ENCODE measurements at regions not wholly inside any gene's neighbourhood (a gene's known extent, or its start where the extent isn't known, plus 50 kb on each side); places are given as distances from the start of the nearest gene placed in this dataset.

DNA sequence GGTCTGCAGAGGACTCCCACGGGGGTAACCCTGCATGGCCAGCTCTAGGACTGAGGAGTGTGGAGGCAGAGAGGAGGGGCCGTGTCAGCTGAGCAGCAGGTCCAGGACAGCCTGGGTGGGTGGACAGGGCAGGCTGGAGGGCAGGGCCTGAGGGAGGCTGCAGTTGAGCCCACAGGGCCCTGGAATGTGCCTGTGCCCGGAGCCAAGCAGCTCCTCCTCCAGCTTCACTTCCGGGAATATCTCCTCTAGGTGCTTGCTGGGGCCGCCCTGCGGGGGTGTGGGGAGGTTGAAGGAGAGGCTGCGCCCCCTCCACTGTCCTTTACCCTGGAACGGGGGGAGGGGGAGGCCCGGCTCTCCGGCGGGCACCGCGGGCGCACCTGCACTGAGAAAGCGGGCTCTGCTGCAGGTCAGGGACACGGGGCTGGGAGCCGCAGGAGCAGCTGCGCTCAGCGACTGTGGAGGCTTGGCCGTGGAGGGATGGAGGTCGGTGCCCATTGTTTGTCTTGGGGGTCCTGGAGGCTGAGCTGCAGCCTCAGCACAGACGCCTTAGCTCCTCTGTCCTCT lies 1293.2 kb downstream of the BRD1 start:
- H3K27me3 Mint-ChIP-seq: peaks cover 2% of the 10 kb centered on the region

DNA sequence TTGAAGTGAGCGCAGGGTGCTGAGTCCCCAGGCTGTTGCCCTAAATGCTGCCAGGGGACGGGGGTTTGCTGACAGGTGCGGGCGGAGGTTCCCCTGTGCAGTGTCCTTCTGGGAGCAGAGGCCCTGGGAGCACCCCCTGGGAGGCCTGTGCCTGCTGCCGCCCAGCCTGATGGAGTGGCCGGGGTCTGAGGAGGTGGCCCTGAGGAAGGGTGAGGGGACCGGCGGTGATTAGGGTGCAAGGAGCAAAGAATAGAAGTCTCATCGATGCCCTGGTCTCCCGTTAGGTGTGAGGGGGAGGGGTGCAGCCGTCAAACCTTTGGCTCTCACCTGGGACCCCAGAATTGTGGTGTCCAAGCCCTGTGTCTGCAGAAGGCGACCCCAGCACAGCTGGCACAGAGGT lies 1294.7 kb downstream of the BRD1 start:
- no peak overlapping the region for H3K27ac Mint-ChIP-seq
- ChIA-PET POLR2A (no interaction called here), CTCF (no interaction called here)
- WGBS (ENCODE audit: insufficient coverage): 85% methylated on average over 12 of the region's 12 CpGs
- Histone ChIP-seq H3K27ac (ENCODE audit: low read length in 2 of 2) (no peak overlapping the region), H4K20me1 (ENCODE audit: control insufficient read depth, insufficient read depth, low read length, poor library complexity, severe bottlenecking) (no peaks in the 10 kb centered on the region), H3K9me3 (ENCODE audit: control extremely low read depth in 1 of 3, control insufficient read depth in 2 of 3, insufficient read depth in 1 of 3, low read length in 2 of 3) (peaks cover 0 to 5% (median 0%) of the 10 kb centered on the region in 3 donors), H3K4me3 (ENCODE audit: control extremely low read depth in 1 of 5, extremely low read depth in 1 of 5, insufficient read depth in 1 of 5, low read depth in 2 of 5, low read length in 4 of 5) (no peak overlapping the region), H3K4me2 (replicated peaks; ENCODE audit: low read depth, low read length, poor library complexity, severe bottlenecking) (no peak overlapping the region), H3K4me1 (ENCODE audit: control insufficient read depth in 2 of 2, insufficient read depth in 2 of 2, low read length in 2 of 2) (no peaks in the 10 kb centered on the region), H3K9ac (ENCODE audit: low read length) (no peak overlapping the region), H3K36me3 (replicated peaks in 1 of 2; ENCODE audit: control extremely low read depth in 1 of 2, control insufficient read depth in 1 of 2, extremely low read depth in 1 of 2, insufficient read depth in 2 of 2, low read length in 1 of 2) (no peaks in the 10 kb centered on the region), H2AFZ (ENCODE audit: insufficient read depth, low read depth, low read length, poor library complexity, severe bottlenecking) (no peak overlapping the region), H3K27me3 (replicated peaks in 1 of 4; ENCODE audit: control extremely low read depth in 1 of 4, control insufficient read depth in 3 of 4, insufficient read depth in 4 of 4, low read length in 3 of 4) (no peaks in the 10 kb centered on the region), H3K79me2 (ENCODE audit: control insufficient read depth, insufficient read depth, low read length) (no peaks in the 10 kb centered on the region)
- H3K4me3 Mint-ChIP-seq: no peak overlapping the region
- ATAC-seq (ENCODE audit: low read depth) (no peak), DNase-seq (no peak)
- intact Hi-C loops (cut with micrococcal nuclease): no loop called here
- no peaks in the 10 kb centered on the region for H3K9me3 Mint-ChIP-seq (ENCODE audit: insufficient read depth)
- H3K4me1 Mint-ChIP-seq: no peaks in the 10 kb centered on the region
- H3K27me3 Mint-ChIP-seq: no peaks in the 10 kb centered on the region
- TF ChIP-seq, protein P1, sequence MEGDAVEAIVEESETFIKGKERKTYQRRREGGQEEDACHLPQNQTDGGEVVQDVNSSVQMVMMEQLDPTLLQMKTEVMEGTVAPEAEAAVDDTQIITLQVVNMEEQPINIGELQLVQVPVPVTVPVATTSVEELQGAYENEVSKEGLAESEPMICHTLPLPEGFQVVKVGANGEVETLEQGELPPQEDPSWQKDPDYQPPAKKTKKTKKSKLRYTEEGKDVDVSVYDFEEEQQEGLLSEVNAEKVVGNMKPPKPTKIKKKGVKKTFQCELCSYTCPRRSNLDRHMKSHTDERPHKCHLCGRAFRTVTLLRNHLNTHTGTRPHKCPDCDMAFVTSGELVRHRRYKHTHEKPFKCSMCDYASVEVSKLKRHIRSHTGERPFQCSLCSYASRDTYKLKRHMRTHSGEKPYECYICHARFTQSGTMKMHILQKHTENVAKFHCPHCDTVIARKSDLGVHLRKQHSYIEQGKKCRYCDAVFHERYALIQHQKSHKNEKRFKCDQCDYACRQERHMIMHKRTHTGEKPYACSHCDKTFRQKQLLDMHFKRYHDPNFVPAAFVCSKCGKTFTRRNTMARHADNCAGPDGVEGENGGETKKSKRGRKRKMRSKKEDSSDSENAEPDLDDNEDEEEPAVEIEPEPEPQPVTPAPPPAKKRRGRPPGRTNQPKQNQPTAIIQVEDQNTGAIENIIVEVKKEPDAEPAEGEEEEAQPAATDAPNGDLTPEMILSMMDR (IDR thresholded peaks at IDR 0.05): no peak
- TF ChIP-seq EZH2 (IDR thresholded peaks at IDR 0.05; ENCODE audit: borderline replicate concordance, insufficient read depth, low read depth, low read length, poor library complexity, severe bottlenecking): no peak

More for the DNA sequence above, 1293.2 kb downstream of the BRD1 start:
- no peak overlapping the region for H3K27ac Mint-ChIP-seq
- H3K4me3 Mint-ChIP-seq: no peak overlapping the region
- ChIA-PET POLR2A (no interaction called here), CTCF (no interaction called here)
- no peak for DNase-seq
- 89% methylated on average over 20 of the region's 22 CpGs for WGBS (ENCODE audit: insufficient coverage)
- H3K4me1 Mint-ChIP-seq: no peaks in the 10 kb centered on the region
- Histone ChIP-seq H4K20me1 (ENCODE audit: control insufficient read depth, insufficient read depth, low read length, poor library complexity, severe bottlenecking) (no peaks in the 10 kb centered on the region), H2AFZ (ENCODE audit: insufficient read depth, low read depth, low read length, poor library complexity, severe bottlenecking) (no peak overlapping the region), H3K4me2 (replicated peaks; ENCODE audit: low read depth, low read length, poor library complexity, severe bottlenecking) (no peak overlapping the region), H3K79me2 (ENCODE audit: control insufficient read depth, insufficient read depth, low read length) (no peaks in the 10 kb centered on the region), H3K4me3 (ENCODE audit: control extremely low read depth in 1 of 5, extremely low read depth in 1 of 5, insufficient read depth in 1 of 5, low read depth in 2 of 5, low read length in 4 of 5) (no peak overlapping the region), H3K4me1 (ENCODE audit: control insufficient read depth in 2 of 2, insufficient read depth in 2 of 2, low read length in 2 of 2) (no peaks in the 10 kb centered on the region), H3K9ac (ENCODE audit: low read length) (no peak overlapping the region), H3K27ac (ENCODE audit: low read length in 2 of 2) (no peak overlapping the region), H3K36me3 (replicated peaks in 1 of 2; ENCODE audit: control extremely low read depth in 1 of 2, control insufficient read depth in 1 of 2, extremely low read depth in 1 of 2, insufficient read depth in 2 of 2, low read length in 1 of 2) (no peaks in the 10 kb centered on the region), H3K27me3 (replicated peaks in 1 of 4; ENCODE audit: control extremely low read depth in 1 of 4, control insufficient read depth in 3 of 4, insufficient read depth in 4 of 4, low read length in 3 of 4) (no peaks in the 10 kb centered on the region), H3K9me3 (ENCODE audit: control extremely low read depth in 1 of 3, control insufficient read depth in 2 of 3, insufficient read depth in 1 of 3, low read length in 2 of 3) (peaks cover 0 to 5% (median 0%) of the 10 kb centered on the region in 3 donors)
- H3K9me3 Mint-ChIP-seq (ENCODE audit: insufficient read depth): no peaks in the 10 kb centered on the region
- intact Hi-C loops (cut with micrococcal nuclease): no loop called here
- TF ChIP-seq, protein P1 (IDR thresholded peaks at IDR 0.05): no peak
- no peak for TF ChIP-seq EZH2 (IDR thresholded peaks at IDR 0.05; ENCODE audit: borderline replicate concordance, insufficient read depth, low read depth, low read length, poor library complexity, severe bottlenecking)
- ATAC-seq (ENCODE audit: low read depth): no peak
